ENCODE measurements at regions not wholly inside any gene's neighbourhood (a gene's known extent, or its start where the extent isn't known, plus 50 kb on each side); places are given as distances from the start of the nearest gene placed in this dataset.

DNA sequence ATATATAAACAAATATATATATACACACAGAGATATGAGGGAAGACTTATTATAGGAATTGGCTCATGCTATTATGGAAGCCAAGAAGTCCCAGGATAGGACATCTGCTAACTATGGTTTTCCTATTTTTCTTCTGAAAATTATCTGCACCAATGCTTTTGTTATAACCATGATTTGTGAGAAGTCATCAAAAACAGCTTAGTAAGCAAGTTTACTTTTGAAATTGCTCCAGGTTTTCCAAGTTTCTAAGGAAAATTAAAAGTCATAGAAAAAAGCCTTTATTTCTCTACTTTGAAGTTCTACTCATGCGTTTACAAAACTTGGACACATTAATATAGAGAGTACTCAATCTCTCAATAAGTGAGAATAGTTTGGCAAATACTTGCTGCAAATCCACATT is 213.1 kb downstream of the TRAM1L1 start:
- TF ChIP-seq, protein P1, sequence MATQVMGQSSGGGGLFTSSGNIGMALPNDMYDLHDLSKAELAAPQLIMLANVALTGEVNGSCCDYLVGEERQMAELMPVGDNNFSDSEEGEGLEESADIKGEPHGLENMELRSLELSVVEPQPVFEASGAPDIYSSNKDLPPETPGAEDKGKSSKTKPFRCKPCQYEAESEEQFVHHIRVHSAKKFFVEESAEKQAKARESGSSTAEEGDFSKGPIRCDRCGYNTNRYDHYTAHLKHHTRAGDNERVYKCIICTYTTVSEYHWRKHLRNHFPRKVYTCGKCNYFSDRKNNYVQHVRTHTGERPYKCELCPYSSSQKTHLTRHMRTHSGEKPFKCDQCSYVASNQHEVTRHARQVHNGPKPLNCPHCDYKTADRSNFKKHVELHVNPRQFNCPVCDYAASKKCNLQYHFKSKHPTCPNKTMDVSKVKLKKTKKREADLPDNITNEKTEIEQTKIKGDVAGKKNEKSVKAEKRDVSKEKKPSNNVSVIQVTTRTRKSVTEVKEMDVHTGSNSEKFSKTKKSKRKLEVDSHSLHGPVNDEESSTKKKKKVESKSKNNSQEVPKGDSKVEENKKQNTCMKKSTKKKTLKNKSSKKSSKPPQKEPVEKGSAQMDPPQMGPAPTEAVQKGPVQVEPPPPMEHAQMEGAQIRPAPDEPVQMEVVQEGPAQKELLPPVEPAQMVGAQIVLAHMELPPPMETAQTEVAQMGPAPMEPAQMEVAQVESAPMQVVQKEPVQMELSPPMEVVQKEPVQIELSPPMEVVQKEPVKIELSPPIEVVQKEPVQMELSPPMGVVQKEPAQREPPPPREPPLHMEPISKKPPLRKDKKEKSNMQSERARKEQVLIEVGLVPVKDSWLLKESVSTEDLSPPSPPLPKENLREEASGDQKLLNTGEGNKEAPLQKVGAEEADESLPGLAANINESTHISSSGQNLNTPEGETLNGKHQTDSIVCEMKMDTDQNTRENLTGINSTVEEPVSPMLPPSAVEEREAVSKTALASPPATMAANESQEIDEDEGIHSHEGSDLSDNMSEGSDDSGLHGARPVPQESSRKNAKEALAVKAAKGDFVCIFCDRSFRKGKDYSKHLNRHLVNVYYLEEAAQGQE (tag by site-specific recombination; IDR thresholded peaks at IDR 0.05) = no peak
- TF ChIP-seq, protein P2, sequence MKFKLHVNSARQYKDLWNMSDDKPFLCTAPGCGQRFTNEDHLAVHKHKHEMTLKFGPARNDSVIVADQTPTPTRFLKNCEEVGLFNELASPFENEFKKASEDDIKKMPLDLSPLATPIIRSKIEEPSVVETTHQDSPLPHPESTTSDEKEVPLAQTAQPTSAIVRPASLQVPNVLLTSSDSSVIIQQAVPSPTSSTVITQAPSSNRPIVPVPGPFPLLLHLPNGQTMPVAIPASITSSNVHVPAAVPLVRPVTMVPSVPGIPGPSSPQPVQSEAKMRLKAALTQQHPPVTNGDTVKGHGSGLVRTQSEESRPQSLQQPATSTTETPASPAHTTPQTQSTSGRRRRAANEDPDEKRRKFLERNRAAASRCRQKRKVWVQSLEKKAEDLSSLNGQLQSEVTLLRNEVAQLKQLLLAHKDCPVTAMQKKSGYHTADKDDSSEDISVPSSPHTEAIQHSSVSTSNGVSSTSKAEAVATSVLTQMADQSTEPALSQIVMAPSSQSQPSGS (tag by site-specific recombination; IDR thresholded peaks at IDR 0.05; ENCODE audit: low read depth) = no peak
